GM12878 (cell line): ENCODE measurements at regions not wholly inside any gene's neighbourhood (a gene's known extent, or its start where the extent isn't known, plus 50 kb on each side); places are given as distances from the start of the nearest gene placed in this dataset.

ENCODE experiments used
- ATAC-seq: fragments of 200-7000 bp; cut with Tn5 transposase; 3 replicates; pipeline ENCODE4 v1.9.1; 2020; ENCODE audit warnings: mild to moderate bottlenecking, moderate library complexity
- BruUV-seq: library from RNA; stranded (reverse); fragments of 400-500 nt; replicated peaks from 2 replicates; lab custom pipeline; 2021; lab: Mats Ljungman, UMichigan
- CTCF ChIA-PET: fragments of 300-600 bp; sonication (Branson Sonifier 250); formaldehyde crosslinking; extraction: SDS; loops from one replicate; lab custom pipeline; 2021; ENCODE audit warnings: inconsistent platforms; lab: Yijun Ruan, JAX
- POLR2A ChIA-PET: fragments of 350-600 bp; formaldehyde crosslinking; extraction: SDS; loops from one replicate; lab custom pipeline; 2021; ENCODE audit warnings: inconsistent platforms; lab: Charles Lee
- RAD21 ChIA-PET: fragments of 300-600 bp; sonication (Branson Sonifier 250); formaldehyde crosslinking; loops from one replicate; lab custom pipeline; 2023; ENCODE audit warnings: antibody characterized with exemption; ENCODE audit not compliant: unreplicated experiment; lab: Charles Lee
- SMC1A ChIA-PET: fragments of 300-600 bp; sonication (Branson Sonifier 250); formaldehyde crosslinking; loops from one replicate; lab custom pipeline; 2023; ENCODE audit not compliant: unreplicated experiment, uncharacterized antibody; lab: Charles Lee
- DNase-seq: peaks from one replicate; pipeline ENCODE4 v3.0.0-alpha.2; 2011; ENCODE audit warnings: low read depth, low spot score
- FAIRE-seq: peaks from 3 replicates; lab custom pipeline; 2011; peaks lifted over from hg19 to GRCh38; lab: Jason Lieb, UNC
- H2AFZ ChIP-seq: 2 replicates; pipeline ENCODE4 v1.6.0; 2011; ENCODE audit warnings: low read depth, low read length, control low read depth; ENCODE audit not compliant: control insufficient read depth
- H3K27ac ChIP-seq: 2 replicates; pipeline ENCODE4 v1.5.1; 2011; ENCODE audit warnings: control low read depth; ENCODE audit not compliant: control insufficient read depth, insufficient read depth
- H3K27me3 ChIP-seq, 2 experiments: replicated peaks in 1 of 2; 2 replicates each; pipeline versions ENCODE4 v1.6.0 to v1.6.1; 2011; ENCODE audit warnings: low read length in 1 of 2; ENCODE audit not compliant: control insufficient read depth in 2 of 2, insufficient read depth in 2 of 2
- H3K36me3 ChIP-seq, 2 experiments: 2 replicates each; pipeline ENCODE4 v1.5.1; 2011; ENCODE audit warnings: low read length in 1 of 2; ENCODE audit not compliant: control insufficient read depth in 2 of 2, insufficient read depth in 2 of 2
- H3K4me1 ChIP-seq: 2 replicates; pipeline ENCODE4 v1.6.1; 2011; ENCODE audit warnings: mild to moderate bottlenecking, low read length, moderate library complexity, mixed read lengths; ENCODE audit not compliant: control insufficient read depth, insufficient read depth
- H3K4me2 ChIP-seq: 2 replicates; pipeline ENCODE4 v1.6.0; 2011; ENCODE audit warnings: control low read depth; ENCODE audit not compliant: control insufficient read depth, insufficient read depth
- H3K4me3 ChIP-seq: fragments of 200-600 bp; sonication (generic); 2 replicates; pipeline ENCODE4 v1.5.1; 2016
- H3K79me2 ChIP-seq: 2 replicates; pipeline ENCODE4 v1.6.0; 2011; ENCODE audit warnings: low read length; ENCODE audit not compliant: control insufficient read depth, insufficient read depth
- H3K9ac ChIP-seq: 2 replicates; pipeline ENCODE4 v1.8.0; 2011; ENCODE audit warnings: low read length, control low read depth, mixed read lengths; ENCODE audit not compliant: control insufficient read depth, insufficient read depth
- H3K9me3 ChIP-seq: replicated peaks from 3 replicates; pipeline ENCODE4 v1.5.1; 2011; ENCODE audit warnings: mild to moderate bottlenecking, low read length; ENCODE audit not compliant: control insufficient read depth, insufficient read depth
- H4K20me1 ChIP-seq: 2 replicates; pipeline ENCODE4 v1.6.0; 2011; ENCODE audit not compliant: control insufficient read depth, insufficient read depth
- CTCF ChIP-seq, 3 experiments: IDR thresholded peaks in 2 of 3; conservative IDR thresholded peaks in 1 of 3; 2 replicates each; pipeline ENCODE4 v1.5.1; 2011; ENCODE audit warnings: low read depth in 3 of 3, low read length in 3 of 3, mild to moderate bottlenecking in 3 of 3, control low read depth in 2 of 3, moderate library complexity in 2 of 3, inconsistent platforms in 1 of 3, mixed read lengths in 1 of 3; ENCODE audit not compliant: control insufficient read depth in 2 of 3, insufficient read depth in 1 of 3; ENCODE audit errors: extremely low read depth in 1 of 3
- EGR1 ChIP-seq, 2 experiments: IDR thresholded peaks; 1 replicate in 1 of 2; 2 replicates in 1 of 2; pipeline ENCODE4 v1.6.1; 2011 to 2012; ENCODE audit warnings: low read depth in 2 of 2, low read length in 2 of 2, borderline replicate concordance in 1 of 2, mild to moderate bottlenecking in 1 of 2, moderate library complexity in 1 of 2
- EZH2 ChIP-seq: IDR thresholded peaks from 2 replicates; pipeline ENCODE4 v1.6.1; 2012; ENCODE audit warnings: low read depth, mild to moderate bottlenecking, control low read depth, inconsistent platforms, low read length, borderline replicate concordance; ENCODE audit not compliant: control insufficient read depth
- GABPA ChIP-seq: IDR thresholded peaks from 2 replicates; pipeline ENCODE4 v1.6.1; 2014; ENCODE audit warnings: antibody characterized with exemption, low read depth, mild to moderate bottlenecking, inconsistent platforms
- IRF3 ChIP-seq: fragments of 450-650 bp; IDR thresholded peaks from 2 replicates; pipeline ENCODE4 v1.6.1; 2014; ENCODE audit warnings: mild to moderate bottlenecking
- KLF5 ChIP-seq: fragments of 450-650 bp; IDR thresholded peaks from 2 replicates; pipeline ENCODE4 v1.6.1; 2014; ENCODE audit warnings: mild to moderate bottlenecking; ENCODE audit not compliant: partially characterized antibody
- MXI1 ChIP-seq: fragments of 150-350 bp; IDR thresholded peaks from 2 replicates; pipeline ENCODE4 v1.6.1; 2011; ENCODE audit warnings: low read depth, mild to moderate bottlenecking, inconsistent platforms, low read length, improper control_type of control experiment
- TARDBP ChIP-seq: IDR thresholded peaks from 2 replicates; pipeline ENCODE4 v1.6.1; 2016; ENCODE audit warnings: borderline replicate concordance
- TCF7 ChIP-seq: IDR thresholded peaks from 2 replicates; pipeline ENCODE4 v1.6.1; 2014; ENCODE audit warnings: antibody characterized with exemption, borderline replicate concordance
- ZBED1 ChIP-seq: IDR thresholded peaks from 2 replicates; pipeline ENCODE4 v1.6.1; 2016; ENCODE audit warnings: borderline replicate concordance
- WGBS: methylation state at CpG from one replicate; pipeline ENCODE4 v1.1.6; 2016; ENCODE audit warnings: low lambda C conversion rate; ENCODE audit not compliant: insufficient replicate concordance, insufficient coverage; ENCODE audit errors: missing lambda C conversion rate; 5-methylcytosine and 5-hydroxymethylcytosine counted together
- in situ Hi-C: fragments of 300-500 bp; cut with MboI; formaldehyde crosslinking; loops from 9 replicates; pipeline ENCODE4 v1.14.3; 2018; ENCODE audit warnings: mixed read lengths
- intact Hi-C: fragments of 100-400 bp; cut with micrococcal nuclease; formaldehyde crosslinking; loops from one replicate; pipeline ENCODE4 v1.14.2; 2022; ENCODE audit not compliant: unreplicated experiment

GRCh38 chr15:69805248-69805953 is 292.3 kb downstream of the TLE3 start:
- ChIA-PET RAD21 (no interaction called here), CTCF (no interaction called here), POLR2A (no interaction called here), SMC1A (interaction anchor here (1.0 kb wide), 1 partner anchor 62 kb away, joined by 4 read pairs; no protein-coding TSS in a partner anchor)
- Histone ChIP-seq H3K79me2 (no peaks in the 10 kb centered on the region), H3K4me3 (no peak overlapping the region), H3K27me3 (peaks cover 0 to 11% of the 10 kb centered on the region in 2 experiments), H2AFZ (no peak overlapping the region), H4K20me1 (no peaks in the 10 kb centered on the region), H3K9ac (no peak overlapping the region), H3K36me3 (no peaks in the 10 kb centered on the region), H3K4me1 (no peaks in the 10 kb centered on the region), H3K27ac (no peak overlapping the region), H3K4me2 (no peak overlapping the region), H3K9me3 (no peaks in the 10 kb centered on the region)
- in situ Hi-C loops = no loop called here
- 40% methylated on average over 9 of the region's 9 CpGs for WGBS
- intact Hi-C loops = no loop called here
- no peak for TF ChIP-seq TCF7
- TF ChIP-seq CTCF (IDR thresholded peaks at IDR 0.05 in 2 of 3, conservative IDR thresholded peaks at IDR 0.05 in 1 of 3; ENCODE audit: control insufficient read depth in 2 of 3, extremely low read depth in 1 of 3, insufficient read depth in 1 of 3, low read depth in 3 of 3, low read length in 3 of 3) = no peak
- no peak for TF ChIP-seq KLF5
- no peak for TF ChIP-seq ZBED1
- TF ChIP-seq IRF3 = no peak
- TF ChIP-seq TARDBP = no peak
- no peak for TF ChIP-seq GABPA
- TF ChIP-seq EZH2 = no peak
- TF ChIP-seq MXI1 = no peak
- no peak for TF ChIP-seq EGR1 (IDR thresholded peaks at IDR 0.05; ENCODE audit: borderline replicate concordance in 1 of 2, low read depth in 2 of 2, low read length in 2 of 2)
- DNase-seq (no peak), FAIRE-seq (no peak), ATAC-seq (no peak)
- no TSS peak for BruUV-seq
